ENCODE measurements at regions not wholly inside any gene's neighbourhood (a gene's known extent, or its start where the extent isn't known, plus 50 kb on each side); places are given as distances from the start of the nearest gene placed in this dataset.

GRCh38 chr16:26993511-26993910, 73.2 kb upstream of the C16orf82 start:
- no peak overlapping the region for H3K27ac ChIP-seq
- no peak overlapping the region for H3K4me3 ChIP-seq
- H3K36me3 ChIP-seq: no peaks in the 10 kb centered on the region
- WGBS, 2 donors: 69 to 74% methylated on average over 10 of the region's 10 CpGs
- H3K4me1 ChIP-seq: no peaks in the 10 kb centered on the region
- no peaks in the 10 kb centered on the region for H3K9me3 ChIP-seq
- TF ChIP-seq POLR2A (IDR thresholded peaks at IDR 0.05) (no peak), CTCF (IDR thresholded peaks at IDR 0.05) (no peak), EP300 (IDR thresholded peaks at IDR 0.05) (no peak), POLR2AphosphoS5 (IDR thresholded peaks at IDR 0.05) (no peak)
- DNase-seq: no peak
- H3K27me3 ChIP-seq: no peaks in the 10 kb centered on the region
- ATAC-seq (ENCODE audit: low FRiP score in 2 of 2): no peak

- Histone ChIP-seq H3K27me3 (no peaks in the 10 kb centered on the region), H3K4me1 (no peaks in the 10 kb centered on the region), H3K9me3 (no peaks in the 10 kb centered on the region), H3K4me3 (no peak overlapping the region), H3K36me3 (no peaks in the 10 kb centered on the region), H3K27ac (no peak overlapping the region)
- no peak for DNase-seq
- 36 to 57% methylated on average over 5 of the region's 5 CpGs for WGBS, 2 donors
- TF ChIP-seq POLR2AphosphoS5 (IDR thresholded peaks at IDR 0.05) (no peak), POLR2A (IDR thresholded peaks at IDR 0.05) (no peak), CTCF (IDR thresholded peaks at IDR 0.05) (no peak), EP300 (IDR thresholded peaks at IDR 0.05) (no peak)
- ATAC-seq (ENCODE audit: low FRiP score in 2 of 2): no peak
These were observed 72.8 kb upstream of the C16orf82 start for GRCh38 chr16:26993963-26994362.

- ATAC-seq (ENCODE audit: low FRiP score in 2 of 2) (no peak), DNase-seq (no peak)
- TF ChIP-seq POLR2AphosphoS5 (IDR thresholded peaks at IDR 0.05) (no peak), EP300 (IDR thresholded peaks at IDR 0.05) (no peak), CTCF (IDR thresholded peaks at IDR 0.05) (no peak), POLR2A (IDR thresholded peaks at IDR 0.05) (no peak)
- Histone ChIP-seq H3K27me3 (no peaks in the 10 kb centered on the region), H3K27ac (no peak overlapping the region), H3K4me3 (no peak overlapping the region), H3K36me3 (no peaks in the 10 kb centered on the region), H3K4me1 (no peaks in the 10 kb centered on the region), H3K9me3 (no peaks in the 10 kb centered on the region)
- WGBS, 2 donors: 66 to 76% methylated on average over 4 of the region's 4 CpGs
These were observed 71.2 kb upstream of the C16orf82 start for GRCh38 chr16:26995522-26995921.

GRCh38 chr16:27005386-27005785, 61.3 kb upstream of the C16orf82 start:
- DNase-seq: no peak
- Histone ChIP-seq H3K27me3 (no peaks in the 10 kb centered on the region), H3K4me1 (no peaks in the 10 kb centered on the region), H3K27ac (no peak overlapping the region), H3K4me3 (no peak overlapping the region), H3K9me3 (peaks cover 0 to 3% (median 0%) of the 10 kb centered on the region in 4 donors), H3K36me3 (no peaks in the 10 kb centered on the region)
- TF ChIP-seq EP300 (IDR thresholded peaks at IDR 0.05): no peak
- no peak for TF ChIP-seq POLR2AphosphoS5 (IDR thresholded peaks at IDR 0.05)
- no peak for TF ChIP-seq CTCF (IDR thresholded peaks at IDR 0.05)
- no peak for TF ChIP-seq POLR2A (IDR thresholded peaks at IDR 0.05)
- ATAC-seq (ENCODE audit: low FRiP score in 2 of 2): no peak

All from upper lobe of left lung (tissue), 6 donors.